HG02938 (cell line): ENCODE measurements at regions not wholly inside any gene's neighbourhood (a gene's known extent, or its start where the extent isn't known, plus 50 kb on each side); places are given as distances from the start of the nearest gene placed in this dataset.

Experiments
- ATAC-seq: cut with Tn5 transposase; IDR thresholded peaks from one replicate; pipeline ENCODE4 v1.9.1; 2021; ENCODE audit warnings: mild to moderate bottlenecking, moderate library complexity; ENCODE audit not compliant: unreplicated experiment

- ATAC-seq = no peak
Measured at GRCh38 chr6:43953256-43953655, 174.0 kb downstream of the MRPL14 start.

DNA sequence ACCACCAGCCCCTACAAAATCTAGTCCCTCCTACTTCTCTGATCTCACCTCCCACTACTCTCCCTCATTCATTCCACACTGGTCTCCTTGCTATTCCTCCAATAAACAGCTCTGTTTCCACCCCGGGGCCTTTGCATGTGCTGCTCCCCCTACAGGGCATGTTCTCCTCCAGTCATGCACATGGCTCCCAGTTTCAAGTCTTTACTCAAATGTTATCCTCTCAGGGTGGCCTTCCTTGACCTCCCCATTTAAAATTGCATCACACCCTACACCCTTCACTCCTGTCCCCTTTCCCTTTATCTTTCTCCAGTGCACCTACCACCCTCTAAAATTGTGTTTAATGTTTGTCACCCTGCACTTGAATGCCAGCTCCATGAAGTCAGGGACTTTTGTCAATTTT is 174.5 kb downstream of the MRPL14 start:
- no peak for ATAC-seq

- no peak for ATAC-seq
Measured at GRCh38 chr6:43951756-43952675, 175.2 kb downstream of the MRPL14 start.

GRCh38 chr6:43951063-43951755 is 176.0 kb downstream of the MRPL14 start:
- no peak for ATAC-seq

DNA sequence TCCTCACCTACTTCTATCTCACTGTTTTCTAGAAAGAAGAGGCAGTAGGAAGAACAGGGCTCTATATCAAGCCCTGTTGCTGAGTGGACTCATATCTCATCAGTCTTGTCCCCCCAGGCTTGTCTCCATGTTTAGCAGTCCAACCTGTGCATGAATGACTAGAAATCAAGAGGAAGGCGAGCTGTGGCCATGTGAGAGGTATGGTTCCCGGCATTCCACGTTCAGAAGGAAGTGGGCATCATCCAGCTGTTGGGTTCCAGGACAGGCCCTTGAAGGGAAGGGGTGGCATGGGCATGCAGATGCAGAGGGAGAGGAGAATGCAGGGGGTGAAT is 176.6 kb downstream of the MRPL14 start:
- no peak for ATAC-seq

DNA sequence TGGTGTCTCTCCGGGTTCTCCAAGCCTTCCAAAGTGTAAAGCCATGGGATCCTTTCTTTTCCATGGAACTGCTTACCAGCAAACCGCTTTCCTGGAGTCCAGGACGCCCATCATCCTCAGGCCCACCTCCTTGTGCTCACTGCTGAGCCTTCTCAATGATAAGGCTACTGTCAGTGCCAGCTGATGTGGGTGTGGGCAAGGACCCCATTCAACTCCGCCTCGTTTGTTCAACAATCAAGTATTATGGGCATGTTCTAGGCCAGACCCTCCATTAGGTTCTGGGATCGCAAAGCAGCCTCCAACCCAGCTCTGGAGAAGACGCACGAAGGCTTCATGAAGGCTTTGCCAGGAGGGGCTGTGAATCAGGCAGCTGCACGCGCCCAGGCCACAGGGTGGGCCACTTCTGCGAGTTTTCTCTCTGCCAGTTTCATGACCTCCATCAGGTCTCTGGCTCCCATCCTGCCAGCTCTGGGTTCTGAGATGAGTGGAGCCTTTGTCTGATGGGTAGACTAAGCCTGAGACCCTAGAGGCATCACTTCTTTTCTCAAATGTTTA is 177.1 kb downstream of the MRPL14 start:
- no peak for ATAC-seq

- ATAC-seq = no peak
Measured at GRCh38 chr6:43949551-43949991, 177.7 kb downstream of the MRPL14 start.

GRCh38 chr6:43948527-43949485 is 178.4 kb downstream of the MRPL14 start:
- ATAC-seq = no peak

DNA sequence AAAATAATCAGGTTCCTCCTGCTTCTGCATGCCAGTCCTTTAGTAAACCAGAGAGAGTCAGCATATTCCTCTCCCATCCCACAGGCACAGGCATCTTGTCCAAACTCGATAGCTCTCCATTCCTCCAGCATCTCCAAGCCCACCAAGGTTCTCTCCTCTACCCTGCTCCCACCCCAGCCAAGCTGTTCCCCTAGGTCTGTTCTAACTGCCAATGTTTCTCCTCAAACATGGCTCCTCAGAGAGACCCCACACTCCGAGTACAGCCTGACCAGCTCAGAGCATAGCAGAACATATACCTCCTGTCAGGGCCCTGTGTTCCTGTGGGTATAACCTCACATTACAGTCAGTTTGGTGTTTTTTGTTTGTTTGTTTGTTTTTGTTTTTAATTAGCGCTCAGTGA is 177.8 kb downstream of the VEGFA start:
- no peak for ATAC-seq

- no peak for ATAC-seq
Measured at GRCh38 chr6:43946641-43947363, 176.8 kb downstream of the VEGFA start.

GRCh38 chr6:43945768-43946080 is 175.7 kb downstream of the VEGFA start:
- no peak for ATAC-seq

- no peak for ATAC-seq
Measured at GRCh38 chr6:43944908-43945767, 175.1 kb downstream of the VEGFA start.

DNA sequence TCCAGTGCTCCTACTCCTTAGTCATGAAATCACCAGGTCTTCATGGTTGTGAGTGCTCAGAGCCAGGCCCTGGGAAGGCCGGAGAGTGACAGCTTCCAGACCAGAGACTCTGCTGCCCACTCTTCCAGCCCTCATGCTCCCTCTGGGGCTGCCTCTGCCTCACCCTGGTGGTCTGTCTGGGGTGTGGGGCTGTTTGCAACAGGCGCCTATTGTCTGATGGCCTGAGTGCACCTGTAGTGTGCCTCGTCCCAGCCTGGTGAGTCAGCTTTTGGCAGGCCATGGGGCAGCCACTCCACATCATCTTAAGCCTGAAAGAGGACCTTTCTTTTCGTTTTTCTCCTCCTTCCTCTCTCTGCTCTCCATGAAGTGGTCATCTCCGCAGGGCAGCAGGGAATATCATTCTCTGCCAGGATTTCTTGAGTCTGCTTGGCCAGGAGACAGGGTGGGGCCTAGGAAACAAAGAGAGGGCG is 173.8 kb downstream of the VEGFA start:
- ATAC-seq = no peak

GRCh38 chr6:43943099-43943766 is 173.2 kb downstream of the VEGFA start:
- ATAC-seq = no peak

GRCh38 chr6:43942616-43943015 is 172.6 kb downstream of the VEGFA start:
- no peak for ATAC-seq

GRCh38 chr6:43942011-43942442 is 172.0 kb downstream of the VEGFA start:
- ATAC-seq = no peak

DNA sequence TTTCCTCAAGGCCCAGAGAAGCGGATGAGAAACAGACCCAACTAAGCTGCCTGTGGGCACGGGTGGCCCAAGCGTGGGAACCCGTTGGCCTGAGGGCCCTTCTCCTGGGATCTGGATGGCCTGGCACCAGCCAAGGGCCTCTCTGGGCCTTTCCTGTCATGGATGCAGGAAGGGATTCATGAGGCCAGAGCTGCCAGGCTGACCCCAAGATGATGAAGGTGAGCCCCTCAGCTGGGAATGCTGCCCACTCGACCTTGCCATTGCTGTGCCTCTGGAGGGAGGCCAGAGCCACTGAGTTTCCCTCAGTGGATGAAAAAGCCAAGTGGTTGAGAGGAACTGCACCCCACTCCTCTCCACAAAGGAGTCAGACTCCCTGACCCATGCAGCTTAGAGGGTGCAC is 171.2 kb downstream of the VEGFA start:
- no peak for ATAC-seq

DNA sequence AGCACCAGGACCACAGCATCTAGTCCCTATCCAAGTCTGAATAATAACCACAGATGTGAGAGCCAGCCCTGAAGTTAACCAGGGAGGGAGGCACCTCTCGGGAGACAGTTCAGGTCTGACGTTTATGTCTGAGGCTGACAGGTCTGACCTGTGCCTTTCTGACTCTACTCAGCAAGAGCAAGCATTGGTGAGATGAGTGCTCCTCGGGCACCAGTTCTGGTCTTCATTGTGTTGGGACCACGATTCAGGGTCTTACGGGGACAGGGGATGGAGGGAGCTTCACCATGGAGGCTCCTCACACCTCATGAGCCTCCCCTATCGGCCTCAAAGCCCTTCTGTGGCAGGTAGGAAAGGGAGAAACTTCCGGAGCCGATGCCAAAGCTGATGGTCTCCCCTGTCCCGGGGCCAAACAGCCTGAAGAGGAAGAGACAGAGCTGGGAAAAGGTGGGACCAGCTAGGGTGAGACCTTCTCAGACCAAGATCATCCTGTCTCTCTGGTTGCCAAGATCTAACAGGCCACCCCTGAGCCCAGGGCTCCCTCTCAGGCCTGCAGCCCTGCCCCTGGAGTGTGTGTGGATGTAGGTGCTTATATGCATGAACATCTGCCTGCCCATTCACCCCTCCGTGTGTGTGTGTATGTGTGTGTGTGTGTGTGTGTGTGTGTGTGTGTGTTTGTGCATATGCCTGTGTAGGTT is 170.5 kb downstream of the VEGFA start:
- no peak for ATAC-seq
